NCI-H1048 (cell line): ENCODE measurements at regions not wholly inside any gene's neighbourhood (a gene's known extent, or its start where the extent isn't known, plus 50 kb on each side); places are given as distances from the start of the nearest gene placed in this dataset.
A peak's percentile ranks its signal among the peaks of the same experiment; 100 is the strongest.
"Not testable (repeated sequence)": the region's sequence is repeated elsewhere in the genome, so short reads cannot be mapped to it uniquely, and the experiment has no call there.

Experiments used
- DNase-seq: peaks from one replicate; lab custom pipeline; 2025; lab: John Stamatoyannopoulos, UW

- peak; percentile 57 for DNase-seq
Observed at GRCh38 chr3:174460831-174461230, 398.3 kb upstream of the NAALADL2 start.

GRCh38 chr3:174462916-174463315 lies 396.2 kb upstream of the NAALADL2 start:
- DNase-seq, result no peak

- no peak for DNase-seq
Observed at GRCh38 chr3:174465177-174465576, 394.0 kb upstream of the NAALADL2 start.

GRCh38 chr3:174466471-174467054 lies 392.6 kb upstream of the NAALADL2 start:
- DNase-seq, result no peak

GRCh38 chr3:174477491-174477890 lies 381.6 kb upstream of the NAALADL2 start:
- DNase-seq, result peak; percentile 78

- DNase-seq, result no peak
Observed at GRCh38 chr3:174480767-174481166, 378.4 kb upstream of the NAALADL2 start.

- DNase-seq, result no peak
Observed at GRCh38 chr3:174482541-174482940, 376.6 kb upstream of the NAALADL2 start.

- no peak for DNase-seq
Observed at GRCh38 chr3:174483254-174483653, 375.9 kb upstream of the NAALADL2 start.

- DNase-seq, result not testable (repeated sequence)
Observed at GRCh38 chr3:174483856-174484255, 375.3 kb upstream of the NAALADL2 start.

- no peak for DNase-seq
Observed at GRCh38 chr3:174488527-174488926, 370.6 kb upstream of the NAALADL2 start.

- no peak for DNase-seq
Observed at GRCh38 chr3:174495311-174495710, 363.8 kb upstream of the NAALADL2 start.

GRCh38 chr3:174495928-174496327 lies 363.2 kb upstream of the NAALADL2 start:
- DNase-seq, result no peak

GRCh38 chr3:174498638-174499037 lies 360.5 kb upstream of the NAALADL2 start:
- DNase-seq, result no peak

- DNase-seq, result no peak
Observed at GRCh38 chr3:174505266-174505665, 353.9 kb upstream of the NAALADL2 start.

- no peak for DNase-seq
Observed at GRCh38 chr3:174524203-174524602, 334.9 kb upstream of the NAALADL2 start.

GRCh38 chr3:174529298-174529697 lies 329.8 kb upstream of the NAALADL2 start:
- no peak for DNase-seq

- DNase-seq, result no peak
Observed at GRCh38 chr3:174531262-174531982, 327.7 kb upstream of the NAALADL2 start.

GRCh38 chr3:174532216-174532615 lies 326.9 kb upstream of the NAALADL2 start:
- DNase-seq, result no peak

GRCh38 chr3:174532776-174533175 lies 326.4 kb upstream of the NAALADL2 start:
- DNase-seq, result no peak

- DNase-seq, result no peak
Observed at GRCh38 chr3:174533286-174533685, 325.8 kb upstream of the NAALADL2 start.

- DNase-seq, result no peak
Observed at GRCh38 chr3:174536319-174536718, 322.8 kb upstream of the NAALADL2 start.

GRCh38 chr3:174538151-174538550 lies 321.0 kb upstream of the NAALADL2 start:
- no peak for DNase-seq

- DNase-seq, result no peak
Observed at GRCh38 chr3:174540116-174540908, 318.8 kb upstream of the NAALADL2 start.
